ENCODE measurements at regions not wholly inside any gene's neighbourhood (a gene's known extent, or its start where the extent isn't known, plus 50 kb on each side); places are given as distances from the start of the nearest gene placed in this dataset.

GRCh38 chr16:86289304-86289703, 221.0 kb upstream of the FOXF1 start:
- no peak for TF ChIP-seq CTCF (IDR thresholded peaks at IDR 0.05; ENCODE audit: extremely low read depth, missing control alignments)
- DNase-seq (ENCODE audit: low spot score): no peak

- DNase-seq (ENCODE audit: low spot score): no peak
- TF ChIP-seq CTCF (IDR thresholded peaks at IDR 0.05; ENCODE audit: extremely low read depth, missing control alignments): no peak
These were observed 220.4 kb upstream of the FOXF1 start for GRCh38 chr16:86289907-86290306.

- DNase-seq (ENCODE audit: low spot score): no peak
- no peak for TF ChIP-seq CTCF (IDR thresholded peaks at IDR 0.05; ENCODE audit: extremely low read depth, missing control alignments)
These were observed 218.8 kb upstream of the FOXF1 start for GRCh38 chr16:86291491-86291890.

- DNase-seq (ENCODE audit: low spot score): no peak
- no peak for TF ChIP-seq CTCF (IDR thresholded peaks at IDR 0.05; ENCODE audit: extremely low read depth, missing control alignments)
These were observed 218.1 kb upstream of the FOXF1 start for GRCh38 chr16:86292171-86292775.

GRCh38 chr16:86292942-86293341, 217.4 kb upstream of the FOXF1 start:
- TF ChIP-seq CTCF (IDR thresholded peaks at IDR 0.05; ENCODE audit: extremely low read depth, missing control alignments): no peak
- no peak for DNase-seq (ENCODE audit: low spot score)

GRCh38 chr16:86293906-86294305, 216.4 kb upstream of the FOXF1 start:
- no peak for DNase-seq (ENCODE audit: low spot score)
- TF ChIP-seq CTCF (IDR thresholded peaks at IDR 0.05; ENCODE audit: extremely low read depth, missing control alignments): no peak

- no peak for DNase-seq (ENCODE audit: low spot score)
- TF ChIP-seq CTCF (IDR thresholded peaks at IDR 0.05; ENCODE audit: extremely low read depth, missing control alignments): no peak
These were observed 215.7 kb upstream of the FOXF1 start for GRCh38 chr16:86294535-86295196.
